ENCODE measurements at regions not wholly inside any gene's neighbourhood (a gene's known extent, or its start where the extent isn't known, plus 50 kb on each side); places are given as distances from the start of the nearest gene placed in this dataset.
A peak's percentile ranks its signal among the peaks of the same experiment; 100 is the strongest.
"Not testable (repeated sequence)": the region's sequence is repeated elsewhere in the genome, so short reads cannot be mapped to it uniquely, and the experiment has no call there.

GRCh38 chr18:35854095-35854494, 118.4 kb upstream of the RMP24 start:
- DNase-seq (ENCODE audit: low spot score): no peak
- TF ChIP-seq CTCF (IDR thresholded peaks at IDR 0.05): no peak
- H3K27ac ChIP-seq: no peak overlapping the region
- no peak overlapping the region for H3K4me3 ChIP-seq

- no peak overlapping the region for H3K27ac ChIP-seq
- no peak overlapping the region for H3K4me3 ChIP-seq
- DNase-seq (ENCODE audit: low spot score): no peak
- no peak for TF ChIP-seq CTCF (IDR thresholded peaks at IDR 0.05)
These were observed 116.3 kb upstream of the RMP24 start for GRCh38 chr18:35856178-35856577.

- not testable (repeated sequence) for DNase-seq (ENCODE audit: low spot score); H3K4me3 ChIP-seq; H3K27ac ChIP-seq
These were observed 115.8 kb upstream of the RMP24 start for GRCh38 chr18:35856721-35857120.

GRCh38 chr18:35857581-35857980, 114.9 kb upstream of the RMP24 start:
- not testable (repeated sequence) for H3K27ac ChIP-seq; DNase-seq (ENCODE audit: low spot score); H3K4me3 ChIP-seq

- TF ChIP-seq CTCF (IDR thresholded peaks at IDR 0.05): no peak
- no peak for DNase-seq (ENCODE audit: low spot score)
- Histone ChIP-seq H3K27ac (peak overlapping the region; percentile 37 to 48), H3K4me3 (peak overlapping the region; percentile 37)
These were observed 110.9 kb upstream of the RMP24 start for GRCh38 chr18:35861367-35862118.

- Histone ChIP-seq H3K4me3 (no peak overlapping the region), H3K27ac (peak overlapping the region in 1 of 2 donors; percentile 48)
- TF ChIP-seq CTCF (IDR thresholded peaks at IDR 0.05): no peak
- DNase-seq (ENCODE audit: low spot score): no peak
These were observed 110.3 kb upstream of the RMP24 start for GRCh38 chr18:35862119-35862640.

GRCh38 chr18:35864916-35865315, 107.6 kb upstream of the RMP24 start:
- DNase-seq (ENCODE audit: low spot score): no peak
- Histone ChIP-seq H3K27ac (no peak overlapping the region), H3K4me3 (no peak overlapping the region)
- TF ChIP-seq CTCF (IDR thresholded peaks at IDR 0.05): no peak

- no peak overlapping the region for H3K27ac ChIP-seq
- TF ChIP-seq CTCF (IDR thresholded peaks at IDR 0.05): no peak
- DNase-seq (ENCODE audit: low spot score): no peak
- no peak overlapping the region for H3K4me3 ChIP-seq
These were observed 103.6 kb upstream of the RMP24 start for GRCh38 chr18:35868915-35869314.
